Transverse colon (tissue), 4 donors: ENCODE measurements at regions not wholly inside any gene's neighbourhood (a gene's known extent, or its start where the extent isn't known, plus 50 kb on each side); places are given as distances from the start of the nearest gene placed in this dataset.
"Not testable (repeated sequence)": the region's sequence is repeated elsewhere in the genome, so short reads cannot be mapped to it uniquely, and the experiment has no call there.

Experiments used
- CTCF ChIP-seq, 5 experiments: fragments of 200-600 bp in 3 of 5; fragments of 450-650 bp in 2 of 5; sonication (generic) in 3 of 5; IDR thresholded peaks; 1 replicate in 2 of 5; 2 replicates in 3 of 5; pipeline ENCODE4 v1.5.1; 2016 to 2017; ENCODE audit warnings: antibody characterized with exemption in 5 of 5, inconsistent platforms in 3 of 5, mild to moderate bottlenecking in 2 of 5, moderate library complexity in 1 of 5
- POLR2AphosphoS5 ChIP-seq, 3 donors: sonication (generic); formaldehyde crosslinking; IDR thresholded peaks; one replicate each; pipeline ENCODE4 v1.6.1; 2016; ENCODE audit warnings: antibody characterized with exemption in 3 of 3

- not testable (repeated sequence) for TF ChIP-seq POLR2AphosphoS5, CTCF (IDR thresholded peaks at IDR 0.05)
These were observed 96.5 kb downstream of the AASDHPPT start for GRCh38 chr11:106174003-106174402.
